ENCODE measurements at regions not wholly inside any gene's neighbourhood (a gene's known extent, or its start where the extent isn't known, plus 50 kb on each side); places are given as distances from the start of the nearest gene placed in this dataset.

- H3K9me3 ChIP-seq = no peaks in the 10 kb centered on the region
- no peaks in the 10 kb centered on the region for H3K4me1 ChIP-seq
- intact Hi-C loops (cut with DNase I) = no loop called here
- TF ChIP-seq CTCF (IDR thresholded peaks at IDR 0.05) = no peak
- H3K27me3 ChIP-seq = no peaks in the 10 kb centered on the region
- no peak overlapping the region for H3K27ac ChIP-seq
- H3K4me3 ChIP-seq = no peak overlapping the region
- ATAC-seq (no peak), DNase-seq (no peak)
- H3K36me3 ChIP-seq = no peaks in the 10 kb centered on the region
Measured at GRCh38 chr16:50972876-50973275, 178.2 kb downstream of the SALL1 start.

GRCh38 chr16:50970281-50970680 is 180.8 kb downstream of the SALL1 start:
- ATAC-seq (no peak), DNase-seq (no peak)
- Histone ChIP-seq H3K9me3 (no peaks in the 10 kb centered on the region), H3K4me3 (no peak overlapping the region), H3K36me3 (no peaks in the 10 kb centered on the region), H3K4me1 (no peaks in the 10 kb centered on the region), H3K27ac (no peak overlapping the region), H3K27me3 (no peaks in the 10 kb centered on the region)
- no peak for TF ChIP-seq CTCF (IDR thresholded peaks at IDR 0.05)
- intact Hi-C loops (cut with DNase I) = no loop called here

- no peak overlapping the region for H3K4me3 ChIP-seq
- intact Hi-C loops (cut with DNase I) = no loop called here
- ATAC-seq = no peak
- H3K36me3 ChIP-seq = no peaks in the 10 kb centered on the region
- no peak for DNase-seq
- H3K4me1 ChIP-seq = no peaks in the 10 kb centered on the region
- H3K27ac ChIP-seq = no peak overlapping the region
- H3K9me3 ChIP-seq = no peaks in the 10 kb centered on the region
- TF ChIP-seq CTCF (IDR thresholded peaks at IDR 0.05) = no peak
- H3K27me3 ChIP-seq = no peaks in the 10 kb centered on the region
Measured at GRCh38 chr16:50967827-50968612, 183.1 kb downstream of the SALL1 start.

- H3K36me3 ChIP-seq = no peaks in the 10 kb centered on the region
- intact Hi-C loops (cut with DNase I) = no loop called here
- H3K9me3 ChIP-seq = no peaks in the 10 kb centered on the region
- ATAC-seq = no peak
- H3K4me3 ChIP-seq = no peak overlapping the region
- no peaks in the 10 kb centered on the region for H3K27me3 ChIP-seq
- no peaks in the 10 kb centered on the region for H3K4me1 ChIP-seq
- H3K27ac ChIP-seq = no peak overlapping the region
- TF ChIP-seq CTCF (IDR thresholded peaks at IDR 0.05) = no peak
- no peak for DNase-seq
Measured at GRCh38 chr16:50964491-50964890, 186.6 kb downstream of the SALL1 start.

- H3K27ac ChIP-seq = no peak overlapping the region
- H3K36me3 ChIP-seq = no peaks in the 10 kb centered on the region
- no peak overlapping the region for H3K4me3 ChIP-seq
- no peaks in the 10 kb centered on the region for H3K9me3 ChIP-seq
- TF ChIP-seq CTCF (IDR thresholded peaks at IDR 0.05) = no peak
- no peaks in the 10 kb centered on the region for H3K4me1 ChIP-seq
- no peaks in the 10 kb centered on the region for H3K27me3 ChIP-seq
- intact Hi-C loops (cut with DNase I) = no loop called here
- ATAC-seq (no peak), DNase-seq (no peak)
Measured at GRCh38 chr16:50961952-50962351, 189.1 kb downstream of the SALL1 start.
